HG03280 (cell line): ENCODE measurements at regions not wholly inside any gene's neighbourhood (a gene's known extent, or its start where the extent isn't known, plus 50 kb on each side); places are given as distances from the start of the nearest gene placed in this dataset.

Source experiments
- ATAC-seq: cut with Tn5 transposase; IDR thresholded peaks from one replicate; pipeline ENCODE4 v1.9.1; 2021; ENCODE audit warnings: mild to moderate bottlenecking, moderate library complexity; ENCODE audit not compliant: unreplicated experiment

GRCh38 chr15:69829974-69830373 is 267.7 kb downstream of the TLE3 start:
- ATAC-seq = no peak

GRCh38 chr15:69830430-69830829 is 267.3 kb downstream of the TLE3 start:
- no peak for ATAC-seq

GRCh38 chr15:69830876-69831275 is 266.8 kb downstream of the TLE3 start:
- no peak for ATAC-seq

- ATAC-seq = no peak
Measured at GRCh38 chr15:69834267-69834666, 263.4 kb downstream of the TLE3 start.

- ATAC-seq = no peak
Measured at GRCh38 chr15:69834761-69835160, 263.0 kb downstream of the TLE3 start.

GRCh38 chr15:69836048-69836447 is 261.7 kb downstream of the TLE3 start:
- no peak for ATAC-seq

GRCh38 chr15:69836526-69837230 is 261.0 kb downstream of the TLE3 start:
- ATAC-seq = no peak

GRCh38 chr15:69838338-69838737 is 259.4 kb downstream of the TLE3 start:
- no peak for ATAC-seq

GRCh38 chr15:69838994-69839393 is 258.7 kb downstream of the TLE3 start:
- ATAC-seq = no peak

GRCh38 chr15:69841113-69841828 is 256.4 kb downstream of the TLE3 start:
- ATAC-seq = no peak

GRCh38 chr15:69842851-69843250 is 254.9 kb downstream of the TLE3 start:
- no peak for ATAC-seq

GRCh38 chr15:69843276-69843899 is 254.3 kb downstream of the TLE3 start:
- ATAC-seq = no peak

- ATAC-seq = no peak
Measured at GRCh38 chr15:69843900-69844304, 253.8 kb downstream of the TLE3 start.

- no peak for ATAC-seq
Measured at GRCh38 chr15:69845159-69845558, 252.6 kb downstream of the TLE3 start.

- no peak for ATAC-seq
Measured at GRCh38 chr15:69847625-69848024, 250.1 kb downstream of the TLE3 start.

GRCh38 chr15:69848096-69848495 is 249.6 kb downstream of the TLE3 start:
- ATAC-seq = no peak

GRCh38 chr15:69848551-69849231 is 249.0 kb downstream of the TLE3 start:
- no peak for ATAC-seq

- no peak for ATAC-seq
Measured at GRCh38 chr15:69849232-69849610, 248.5 kb downstream of the TLE3 start.

GRCh38 chr15:69852482-69852881 is 245.2 kb downstream of the TLE3 start:
- ATAC-seq = no peak

GRCh38 chr15:69852916-69853315 is 244.8 kb downstream of the TLE3 start:
- no peak for ATAC-seq

GRCh38 chr15:69853544-69853951 is 244.2 kb downstream of the TLE3 start:
- no peak for ATAC-seq

- ATAC-seq = no peak
Measured at GRCh38 chr15:69854001-69854400, 243.7 kb downstream of the TLE3 start.
